GM21423 (cell line): ENCODE measurements at regions not wholly inside any gene's neighbourhood (a gene's known extent, or its start where the extent isn't known, plus 50 kb on each side); places are given as distances from the start of the nearest gene placed in this dataset.
A peak's percentile ranks its signal among the peaks of the same experiment; 100 is the strongest.
"Not testable (repeated sequence)": the region's sequence is repeated elsewhere in the genome, so short reads cannot be mapped to it uniquely, and the experiment has no call there.

Experiments
- ATAC-seq: cut with Tn5 transposase; IDR thresholded peaks from one replicate; pipeline ENCODE4 v1.9.1; 2021; ENCODE audit warnings: mild to moderate bottlenecking, moderate library complexity; ENCODE audit not compliant: unreplicated experiment

GRCh38 chrX:151042842-151043241 lies 59.7 kb downstream of the HMGB3 start:
- ATAC-seq, result no peak

- not testable (repeated sequence) for ATAC-seq
These were observed 83.2 kb downstream of the HMGB3 start for GRCh38 chrX:151066373-151066772.

GRCh38 chrX:151073767-151074166 lies 90.6 kb downstream of the HMGB3 start:
- ATAC-seq, result no peak

GRCh38 chrX:151081016-151081415 lies 95.4 kb upstream of the GPR50 start:
- no peak for ATAC-seq

GRCh38 chrX:151082077-151082948 lies 94.1 kb upstream of the GPR50 start:
- peak; percentile 87 for ATAC-seq

GRCh38 chrX:151084454-151084853 lies 91.9 kb upstream of the GPR50 start:
- no peak for ATAC-seq

- ATAC-seq, result no peak
These were observed 91.2 kb upstream of the GPR50 start for GRCh38 chrX:151085207-151085606.

- ATAC-seq, result no peak
These were observed 88.2 kb upstream of the GPR50 start for GRCh38 chrX:151088221-151088620.

GRCh38 chrX:151099001-151099400 lies 77.4 kb upstream of the GPR50 start:
- no peak for ATAC-seq

GRCh38 chrX:151100799-151101198 lies 75.6 kb upstream of the GPR50 start:
- no peak for ATAC-seq

- not testable (repeated sequence) for ATAC-seq
These were observed 63.2 kb upstream of the GPR50 start for GRCh38 chrX:151113200-151113599.
